HG03575 (cell line): ENCODE measurements at regions not wholly inside any gene's neighbourhood (a gene's known extent, or its start where the extent isn't known, plus 50 kb on each side); places are given as distances from the start of the nearest gene placed in this dataset.

Source experiments
- ATAC-seq: cut with Tn5 transposase; IDR thresholded peaks from one replicate; pipeline ENCODE4 v1.9.1; 2021; ENCODE audit not compliant: unreplicated experiment, insufficient number of reproducible peaks, low FRiP score; ENCODE audit errors: extremely low read depth

GRCh38 chr22:48092866-48093265 is 1330.4 kb downstream of the TBC1D22A start:
- ATAC-seq = no peak

GRCh38 chr22:48091656-48092223 is 1329.3 kb downstream of the TBC1D22A start:
- ATAC-seq = no peak

- ATAC-seq = no peak
Observed at GRCh38 chr22:48091060-48091650, 1328.7 kb downstream of the TBC1D22A start.

- ATAC-seq = no peak
Observed at GRCh38 chr22:48090332-48090672, 1327.9 kb downstream of the TBC1D22A start.

GRCh38 chr22:48089601-48090331 is 1327.3 kb downstream of the TBC1D22A start:
- ATAC-seq = no peak

GRCh38 chr22:48088926-48089536 is 1326.6 kb downstream of the TBC1D22A start:
- no peak for ATAC-seq

GRCh38 chr22:48088251-48088650 is 1325.8 kb downstream of the TBC1D22A start:
- ATAC-seq = no peak

GRCh38 chr22:48085901-48086645 is 1323.6 kb downstream of the TBC1D22A start:
- no peak for ATAC-seq

GRCh38 chr22:48084729-48085050 is 1322.2 kb downstream of the TBC1D22A start:
- ATAC-seq = no peak

GRCh38 chr22:48084041-48084728 is 1321.7 kb downstream of the TBC1D22A start:
- no peak for ATAC-seq

GRCh38 chr22:48083502-48083901 is 1321.1 kb downstream of the TBC1D22A start:
- no peak for ATAC-seq

- no peak for ATAC-seq
Observed at GRCh38 chr22:48082284-48082683, 1319.8 kb downstream of the TBC1D22A start.

- ATAC-seq = no peak
Observed at GRCh38 chr22:48081281-48081680, 1318.8 kb downstream of the TBC1D22A start.

- ATAC-seq = no peak
Observed at GRCh38 chr22:48080316-48081165, 1318.1 kb downstream of the TBC1D22A start.

- no peak for ATAC-seq
Observed at GRCh38 chr22:48079505-48080290, 1317.2 kb downstream of the TBC1D22A start.

GRCh38 chr22:48078825-48079224 is 1316.4 kb downstream of the TBC1D22A start:
- ATAC-seq = no peak

GRCh38 chr22:48077699-48078098 is 1315.2 kb downstream of the TBC1D22A start:
- no peak for ATAC-seq
